Liver (tissue), 8 donors: ENCODE measurements at regions not wholly inside any gene's neighbourhood (a gene's known extent, or its start where the extent isn't known, plus 50 kb on each side); places are given as distances from the start of the nearest gene placed in this dataset.

Experiments
- DNase-seq: peaks from one replicate; pipeline ENCODE4 v3.0.0-alpha.2; 2017; ENCODE audit warnings: low spot score
- H3K27ac ChIP-seq, 2 donors: one replicate each; pipeline ENCODE4 v1.7.0; 2013; ENCODE audit warnings: inconsistent platforms in 2 of 2, low read length in 2 of 2, control low read depth in 1 of 2, low read depth in 1 of 2, mild to moderate bottlenecking in 1 of 2
- H3K27me3 ChIP-seq, 4 donors: one replicate each; pipeline versions ENCODE4 v1.6.1 to v1.7.0; 2013; ENCODE audit warnings: low read length in 3 of 4, inconsistent platforms in 1 of 4, mild to moderate bottlenecking in 1 of 4, moderate library complexity in 1 of 4; ENCODE audit not compliant: control insufficient read depth in 4 of 4, insufficient read depth in 4 of 4
- H3K36me3 ChIP-seq, 4 donors: one replicate each; pipeline versions ENCODE4 v1.6.1 to v1.7.0; 2013; ENCODE audit warnings: low read length in 3 of 4, mild to moderate bottlenecking in 3 of 4, low read depth in 1 of 4, moderate library complexity in 1 of 4; ENCODE audit not compliant: control insufficient read depth in 4 of 4, insufficient read depth in 3 of 4
- H3K4me1 ChIP-seq, 4 donors: one replicate each; pipeline versions ENCODE4 v1.6.1 to v1.7.0; 2013; ENCODE audit warnings: low read length in 3 of 4, mild to moderate bottlenecking in 3 of 4, moderate library complexity in 1 of 4; ENCODE audit not compliant: control insufficient read depth in 4 of 4, insufficient read depth in 4 of 4
- H3K4me3 ChIP-seq, 3 donors: one replicate each; pipeline versions ENCODE4 v1.6.1 to v1.7.0; 2013; ENCODE audit warnings: low read length in 3 of 3, control low read depth in 1 of 3, low read depth in 1 of 3, mild to moderate bottlenecking in 1 of 3
- H3K9ac ChIP-seq, 2 donors: one replicate each; pipeline ENCODE4 v1.7.0; 2013; ENCODE audit warnings: low read length in 2 of 2, mild to moderate bottlenecking in 2 of 2, moderate library complexity in 2 of 2, control low read depth in 1 of 2, low read depth in 1 of 2
- H3K9me3 ChIP-seq, 4 donors: one replicate each; pipeline versions ENCODE4 v1.6.1 to v1.7.0; 2013; ENCODE audit warnings: low read length in 3 of 4; ENCODE audit not compliant: control insufficient read depth in 4 of 4
- ATF3 ChIP-seq: IDR thresholded peaks from 2 replicates; pipeline ENCODE4 v1.6.1; 2016; ENCODE audit warnings: antibody characterized with exemption
- CTCF ChIP-seq: fragments of 150-350 bp; IDR thresholded peaks from 2 replicates; pipeline ENCODE4 v1.5.1; 2017; ENCODE audit warnings: improper control_type of control experiment, low read depth, low read length; ENCODE audit not compliant: missing input control
- EGR1 ChIP-seq, 2 donors: IDR thresholded peaks; 2 replicates each; pipeline ENCODE4 v1.6.1; 2016 to 2018; ENCODE audit warnings: antibody characterized with exemption in 2 of 2, low read depth in 2 of 2
- FOXA1 ChIP-seq: IDR thresholded peaks from 2 replicates; pipeline ENCODE4 v1.6.1; 2016; ENCODE audit warnings: antibody characterized with exemption
- FOXA2 ChIP-seq: IDR thresholded peaks from 2 replicates; pipeline ENCODE4 v1.6.1; 2016; ENCODE audit warnings: antibody characterized with exemption
- GABPA ChIP-seq, 2 donors: IDR thresholded peaks in 1 of 2; conservative IDR thresholded peaks in 1 of 2; 2 replicates each; pipeline ENCODE4 v1.6.1; 2016; ENCODE audit warnings: antibody characterized with exemption in 2 of 2, mild to moderate bottlenecking in 1 of 2, moderate library complexity in 1 of 2
- HNF4A ChIP-seq, 2 donors: conservative IDR thresholded peaks; 2 replicates each; pipeline ENCODE4 v1.6.1; 2016; ENCODE audit warnings: antibody characterized with exemption in 2 of 2, mild to moderate bottlenecking in 2 of 2
- HNF4G ChIP-seq: IDR thresholded peaks from 2 replicates; pipeline ENCODE4 v1.6.1; 2016; ENCODE audit warnings: antibody characterized with exemption
- JUND ChIP-seq, 2 donors: IDR thresholded peaks; 2 replicates each; pipeline ENCODE4 v1.6.1; 2016; ENCODE audit warnings: antibody characterized with exemption in 2 of 2
- MAX ChIP-seq: IDR thresholded peaks from 2 replicates; pipeline ENCODE4 v1.6.1; 2016; ENCODE audit warnings: antibody characterized with exemption
- NR2F2 ChIP-seq: IDR thresholded peaks from 2 replicates; pipeline ENCODE4 v1.6.1; 2016; ENCODE audit warnings: antibody characterized with exemption
- RAD21 ChIP-seq, 2 donors: IDR thresholded peaks; 2 replicates each; pipeline ENCODE4 v1.6.1; 2016; ENCODE audit warnings: antibody characterized with exemption in 2 of 2, mild to moderate bottlenecking in 2 of 2
- REST ChIP-seq: IDR thresholded peaks from 2 replicates; pipeline ENCODE4 v1.6.1; 2016; ENCODE audit warnings: antibody characterized with exemption, mild to moderate bottlenecking
- RXRA ChIP-seq, 2 donors: IDR thresholded peaks; 2 replicates each; pipeline ENCODE4 v1.6.1; 2017 to 2018; ENCODE audit warnings: antibody characterized with exemption in 2 of 2, mild to moderate bottlenecking in 1 of 2
- SP1 ChIP-seq: IDR thresholded peaks from 2 replicates; pipeline ENCODE4 v1.6.1; 2018; ENCODE audit warnings: antibody characterized with exemption, mild to moderate bottlenecking
- TAF1 ChIP-seq: conservative IDR thresholded peaks from 2 replicates; pipeline ENCODE4 v1.6.1; 2016; ENCODE audit warnings: antibody characterized with exemption, mild to moderate bottlenecking
- YY1 ChIP-seq: IDR thresholded peaks from 2 replicates; pipeline ENCODE4 v1.6.1; 2016; ENCODE audit warnings: antibody characterized with exemption, mild to moderate bottlenecking
- ZBTB33 ChIP-seq: IDR thresholded peaks from 2 replicates; pipeline ENCODE4 v1.6.1; 2016; ENCODE audit warnings: antibody characterized with exemption
- WGBS: extraction: QIAGEN DNeasy Blood & Tissue Kit; methylation state at CpG from one replicate; pipeline ENCODE4 v1.1.7; 2013; 5-methylcytosine and 5-hydroxymethylcytosine counted together
- donor health status: healthy.
- donor health status: healthy.
- donor health status: healthy.
- donor health status: healthy.
- donor health status: healthy.

GRCh38 chr2:177332026-177332991 is 60.3 kb upstream of the AGPS start (continued):
- TF ChIP-seq REST = no peak

- Histone ChIP-seq H3K4me3 (no peak overlapping the region), H3K9ac (peak overlapping the region; percentile 16 to 22), H3K27ac (peak overlapping the region; percentile 73 to 87), H3K36me3 (no peaks in the 10 kb centered on the region), H3K27me3 (no peaks in the 10 kb centered on the region), H3K9me3 (no peaks in the 10 kb centered on the region), H3K4me1 (peaks cover 0 to 23% (median 11%) of the 10 kb centered on the region in 4 donors)
- DNase-seq = no peak
- TF ChIP-seq HNF4G (no peak), ZBTB33 (no peak), NR2F2 (no peak), FOXA2 (no peak), RXRA (IDR thresholded peaks at IDR 0.05) (peak; percentile 67 to 92), JUND (IDR thresholded peaks at IDR 0.05) (peak in 1 of 2 donors; percentile 21), CTCF (no peak), ATF3 (no peak), RAD21 (IDR thresholded peaks at IDR 0.05) (peak in 1 of 2 donors; percentile 33), GABPA (IDR thresholded peaks at IDR 0.05 in 1 of 2, conservative IDR thresholded peaks at IDR 0.05 in 1 of 2) (no peak), YY1 (peak; percentile 4), MAX (peak; percentile 31), EGR1 (IDR thresholded peaks at IDR 0.05; ENCODE audit: low read depth in 2 of 2) (peak in 1 of 2 donors; percentile 45), TAF1 (peak; percentile 11), REST (peak; percentile 76), SP1 (peak; percentile 43), HNF4A (conservative IDR thresholded peaks at IDR 0.05) (peak in 1 of 2 donors; percentile 80), FOXA1 (no peak)
- WGBS = 27% methylated on average over 5 of the region's 5 CpGs
These were observed 59.6 kb upstream of the AGPS start for GRCh38 chr2:177332992-177333388.
